HG02588 (cell line): ENCODE measurements at regions not wholly inside any gene's neighbourhood (a gene's known extent, or its start where the extent isn't known, plus 50 kb on each side); places are given as distances from the start of the nearest gene placed in this dataset.
"Not testable (repeated sequence)": the region's sequence is repeated elsewhere in the genome, so short reads cannot be mapped to it uniquely, and the experiment has no call there.

ENCODE experiments used
- ATAC-seq: cut with Tn5 transposase; IDR thresholded peaks from one replicate; pipeline ENCODE4 v1.9.1; 2021; ENCODE audit warnings: mild to moderate bottlenecking, moderate library complexity; ENCODE audit not compliant: unreplicated experiment

GRCh38 chr12:82625523-82625922 is 61.2 kb upstream of the TMTC2 start:
- ATAC-seq: no peak

- ATAC-seq: peak; percentile 72
These were observed 58.9 kb upstream of the TMTC2 start for GRCh38 chr12:82627799-82628198.

GRCh38 chr12:82634495-82635258 is 52.0 kb upstream of the TMTC2 start:
- not testable (repeated sequence) for ATAC-seq

DNA sequence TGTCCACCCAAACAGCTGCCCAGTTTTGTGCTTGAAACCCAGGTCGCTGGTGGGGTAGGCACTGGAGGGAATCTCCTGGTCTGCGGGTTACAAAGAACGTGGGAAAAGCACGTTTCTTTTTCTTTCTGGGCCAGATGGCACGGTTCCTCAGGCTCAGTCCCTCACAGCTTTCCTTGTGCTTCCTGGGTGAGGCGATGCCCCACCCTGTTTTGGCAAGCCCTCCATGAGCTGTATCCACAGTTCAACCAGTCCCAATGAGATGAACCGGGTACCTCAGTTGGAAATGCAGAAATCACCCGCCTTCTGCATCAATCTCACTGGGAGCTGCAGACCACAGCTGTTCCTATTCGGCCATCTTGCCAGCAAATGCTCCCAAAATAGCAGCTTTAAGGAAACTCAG is 51.4 kb upstream of the TMTC2 start:
- no peak for ATAC-seq
